Epidermal melanocyte (primary cell): ENCODE measurements at regions not wholly inside any gene's neighbourhood (a gene's known extent, or its start where the extent isn't known, plus 50 kb on each side); places are given as distances from the start of the nearest gene placed in this dataset.
A peak's percentile ranks its signal among the peaks of the same experiment; 100 is the strongest.
"Not testable (repeated sequence)": the region's sequence is repeated elsewhere in the genome, so short reads cannot be mapped to it uniquely, and the experiment has no call there.

Experiments
- DNase-seq: peaks from one replicate; pipeline ENCODE4 v3.0.0; 2011; ENCODE audit warnings: low spot score; ENCODE audit not compliant: insufficient read length

- no peak for DNase-seq
These were observed 474.7 kb downstream of the PID1 start for GRCh38 chr2:228796386-228796785.

- peak; percentile 41 for DNase-seq
These were observed 478.0 kb downstream of the PID1 start for GRCh38 chr2:228793116-228793515.

- no peak for DNase-seq
These were observed 484.2 kb downstream of the PID1 start for GRCh38 chr2:228786901-228787300.

GRCh38 chr2:228782281-228782680 lies 488.8 kb downstream of the PID1 start:
- no peak for DNase-seq

GRCh38 chr2:228777855-228778355 lies 493.2 kb downstream of the PID1 start:
- DNase-seq = no peak

GRCh38 chr2:228774548-228774947 lies 496.5 kb downstream of the PID1 start:
- no peak for DNase-seq

- no peak for DNase-seq
These were observed 499.3 kb downstream of the PID1 start for GRCh38 chr2:228771774-228772173.

GRCh38 chr2:228771315-228771714 lies 499.8 kb downstream of the PID1 start:
- DNase-seq = no peak

- DNase-seq = no peak
These were observed 502.3 kb downstream of the PID1 start for GRCh38 chr2:228768818-228769217.

- DNase-seq = not testable (repeated sequence)
These were observed 502.9 kb downstream of the PID1 start for GRCh38 chr2:228768141-228768540.

- no peak for DNase-seq
These were observed 503.9 kb downstream of the PID1 start for GRCh38 chr2:228767196-228767595.

GRCh38 chr2:228763379-228763981 lies 507.6 kb downstream of the PID1 start:
- DNase-seq = no peak

- DNase-seq = no peak
These were observed 508.5 kb downstream of the PID1 start for GRCh38 chr2:228762565-228762964.

- DNase-seq = not testable (repeated sequence)
These were observed 515.4 kb downstream of the PID1 start for GRCh38 chr2:228755661-228756060.

GRCh38 chr2:228747483-228747882 lies 523.6 kb downstream of the PID1 start:
- no peak for DNase-seq

GRCh38 chr2:228738671-228739380 lies 532.3 kb downstream of the PID1 start:
- no peak for DNase-seq

GRCh38 chr2:228735697-228736096 lies 535.4 kb downstream of the PID1 start:
- DNase-seq = no peak

- no peak for DNase-seq
These were observed 539.6 kb downstream of the PID1 start for GRCh38 chr2:228731517-228731916.

- DNase-seq = no peak
These were observed 542.1 kb downstream of the PID1 start for GRCh38 chr2:228728961-228729360.

GRCh38 chr2:228725031-228725430 lies 543.5 kb upstream of the SPHKAP start:
- no peak for DNase-seq

- DNase-seq = no peak
These were observed 542.1 kb upstream of the SPHKAP start for GRCh38 chr2:228723599-228723998.

- no peak for DNase-seq
These were observed 540.8 kb upstream of the SPHKAP start for GRCh38 chr2:228722311-228722710.

GRCh38 chr2:228720895-228721294 lies 539.4 kb upstream of the SPHKAP start:
- DNase-seq = no peak
